Skeletal muscle satellite cell (primary cell): ENCODE measurements at regions not wholly inside any gene's neighbourhood (a gene's known extent, or its start where the extent isn't known, plus 50 kb on each side); places are given as distances from the start of the nearest gene placed in this dataset.
"Not testable (repeated sequence)": the region's sequence is repeated elsewhere in the genome, so short reads cannot be mapped to it uniquely, and the experiment has no call there.

Experiments used
- H3K27me3 ChIP-seq: 2 replicates; pipeline ENCODE4 v1.7.0; 2013; ENCODE audit warnings: low read length; ENCODE audit not compliant: control insufficient read depth, insufficient read depth
- H3K36me3 ChIP-seq: 2 replicates; pipeline ENCODE4 v1.7.0; 2013; ENCODE audit warnings: mild to moderate bottlenecking, control low read depth, low read length; ENCODE audit not compliant: insufficient read depth
- H3K4me1 ChIP-seq: 2 replicates; pipeline ENCODE4 v1.7.0; 2013; ENCODE audit warnings: low read length; ENCODE audit not compliant: control insufficient read depth, insufficient read depth
- H3K4me2 ChIP-seq: 2 replicates; pipeline ENCODE4 v1.7.0; 2013; ENCODE audit warnings: mild to moderate bottlenecking, low read length
- H3K4me3 ChIP-seq: 2 replicates; pipeline ENCODE4 v1.7.0; 2013; ENCODE audit warnings: low read length
- H3K9ac ChIP-seq: 2 replicates; pipeline ENCODE4 v1.7.0; 2013; ENCODE audit warnings: mild to moderate bottlenecking, low read depth, low read length, moderate library complexity
- H3K9me3 ChIP-seq: replicated peaks from 2 replicates; pipeline ENCODE4 v1.7.0; 2013; ENCODE audit warnings: mild to moderate bottlenecking, control low read depth, low read length

GRCh38 chr9:96108691-96109380 is 193.1 kb downstream of the HSD17B3 start:
- no peak overlapping the region for H3K9ac ChIP-seq
- no peaks in the 10 kb centered on the region for H3K36me3 ChIP-seq
- H3K4me1 ChIP-seq: no peaks in the 10 kb centered on the region
- H3K9me3 ChIP-seq: no peaks in the 10 kb centered on the region
- H3K4me3 ChIP-seq: no peak overlapping the region
- no peak overlapping the region for H3K4me2 ChIP-seq
- peaks cover 40% of the 10 kb centered on the region for H3K27me3 ChIP-seq

- Histone ChIP-seq H3K36me3 (no peaks in the 10 kb centered on the region), H3K27me3 (peaks cover 38% of the 10 kb centered on the region), H3K4me1 (no peaks in the 10 kb centered on the region), H3K9me3 (no peaks in the 10 kb centered on the region), H3K4me3 (no peak overlapping the region), H3K4me2 (no peak overlapping the region), H3K9ac (no peak overlapping the region)
Measured at GRCh38 chr9:96107436-96107835, 194.5 kb downstream of the HSD17B3 start.

- Histone ChIP-seq H3K4me2 (no peak overlapping the region), H3K9ac (no peak overlapping the region), H3K4me3 (no peak overlapping the region), H3K36me3 (no peaks in the 10 kb centered on the region), H3K4me1 (no peaks in the 10 kb centered on the region), H3K27me3 (peaks cover 8% of the 10 kb centered on the region), H3K9me3 (no peaks in the 10 kb centered on the region)
Measured at GRCh38 chr9:96100385-96101300, 201.3 kb downstream of the HSD17B3 start.

GRCh38 chr9:96090630-96091029 is 211.3 kb downstream of the HSD17B3 start:
- peaks cover 35% of the 10 kb centered on the region for H3K27me3 ChIP-seq
- H3K9ac ChIP-seq, H3K4me3 ChIP-seq, H3K4me1 ChIP-seq, H3K36me3 ChIP-seq, H3K9me3 ChIP-seq, H3K4me2 ChIP-seq: not testable (repeated sequence)

GRCh38 chr9:96089452-96090085 is 212.4 kb downstream of the HSD17B3 start:
- H3K4me1 ChIP-seq: no peaks in the 10 kb centered on the region
- no peaks in the 10 kb centered on the region for H3K9me3 ChIP-seq
- peaks cover 35% of the 10 kb centered on the region for H3K27me3 ChIP-seq
- H3K36me3 ChIP-seq: no peaks in the 10 kb centered on the region
- no peak overlapping the region for H3K4me3 ChIP-seq
- H3K4me2 ChIP-seq: no peak overlapping the region
- H3K9ac ChIP-seq: no peak overlapping the region

- Histone ChIP-seq H3K4me2 (no peak overlapping the region), H3K36me3 (no peaks in the 10 kb centered on the region), H3K4me1 (no peaks in the 10 kb centered on the region), H3K9me3 (no peaks in the 10 kb centered on the region), H3K9ac (no peak overlapping the region), H3K27me3 (peaks cover 35% of the 10 kb centered on the region), H3K4me3 (no peak overlapping the region)
Measured at GRCh38 chr9:96088510-96088909, 213.0 kb downstream of the ERCC6L2 start.

GRCh38 chr9:96087669-96088299 is 212.3 kb downstream of the ERCC6L2 start:
- Histone ChIP-seq H3K27me3 (peaks cover 32% of the 10 kb centered on the region), H3K4me1 (no peaks in the 10 kb centered on the region), H3K36me3 (no peaks in the 10 kb centered on the region), H3K9ac (no peak overlapping the region), H3K4me3 (no peak overlapping the region), H3K9me3 (no peaks in the 10 kb centered on the region), H3K4me2 (no peak overlapping the region)

GRCh38 chr9:96086936-96087571 is 211.6 kb downstream of the ERCC6L2 start:
- Histone ChIP-seq H3K4me1 (no peaks in the 10 kb centered on the region), H3K9me3 (no peaks in the 10 kb centered on the region), H3K36me3 (no peaks in the 10 kb centered on the region), H3K4me3 (no peak overlapping the region), H3K9ac (no peak overlapping the region), H3K4me2 (no peak overlapping the region), H3K27me3 (peaks cover 32% of the 10 kb centered on the region)

- H3K4me2 ChIP-seq: no peak overlapping the region
- H3K36me3 ChIP-seq: no peaks in the 10 kb centered on the region
- no peaks in the 10 kb centered on the region for H3K4me1 ChIP-seq
- no peak overlapping the region for H3K9ac ChIP-seq
- no peak overlapping the region for H3K4me3 ChIP-seq
- H3K27me3 ChIP-seq: peaks cover 33% of the 10 kb centered on the region
- no peaks in the 10 kb centered on the region for H3K9me3 ChIP-seq
Measured at GRCh38 chr9:96085491-96086143, 210.1 kb downstream of the ERCC6L2 start.

- no peaks in the 10 kb centered on the region for H3K9me3 ChIP-seq
- H3K36me3 ChIP-seq: no peaks in the 10 kb centered on the region
- H3K27me3 ChIP-seq: peaks cover 37% of the 10 kb centered on the region
- no peak overlapping the region for H3K4me2 ChIP-seq
- no peaks in the 10 kb centered on the region for H3K4me1 ChIP-seq
- no peak overlapping the region for H3K9ac ChIP-seq
- no peak overlapping the region for H3K4me3 ChIP-seq
Measured at GRCh38 chr9:96084331-96084734, 208.8 kb downstream of the ERCC6L2 start.
